Endothelial cell of umbilical vein (primary cell): ENCODE measurements at regions not wholly inside any gene's neighbourhood (a gene's known extent, or its start where the extent isn't known, plus 50 kb on each side); places are given as distances from the start of the nearest gene placed in this dataset.

Source experiments
- BruUV-seq: library from RNA; stranded (reverse); fragments of 400-500 nt; replicated peaks from 2 replicates; lab custom pipeline; 2021; lab: Mats Ljungman, UMichigan
- CTCF ChIA-PET: fragments of 300-600, 350-600 bp; sonication (Branson Sonifier 250); formaldehyde crosslinking; loops from one replicate; lab custom pipeline; 2021; ENCODE audit warnings: antibody characterized with exemption, inconsistent platforms; lab: Charles Lee
- POLR2A ChIA-PET: fragments of 300-600, 350-600 bp; sonication (Branson Sonifier 250); formaldehyde crosslinking; loops from one replicate; lab custom pipeline; 2021; ENCODE audit warnings: antibody characterized with exemption, inconsistent platforms; lab: Charles Lee
- DNase-seq: peaks from one replicate; pipeline ENCODE4 v3.0.0-alpha.2; 2011; ENCODE audit warnings: low read depth, low spot score
- FAIRE-seq: peaks from 2 replicates; lab custom pipeline; 2011; peaks lifted over from hg19 to GRCh38; lab: Jason Lieb, UNC
- H2AFZ ChIP-seq: 2 replicates; pipeline ENCODE4 v1.6.0; 2012; ENCODE audit warnings: low read depth, low read length, control low read depth, inconsistent platforms
- H3K27ac ChIP-seq: 2 replicates; pipeline ENCODE4 v1.5.1; 2011; ENCODE audit warnings: low read depth, mild to moderate bottlenecking, control low read depth, low read length, moderate library complexity; ENCODE audit not compliant: insufficient read depth
- H3K27me3 ChIP-seq, 2 experiments: 2 replicates each; pipeline versions ENCODE4 v1.6.0 to v1.6.1; 2011; ENCODE audit warnings: low read length in 2 of 2, mixed read lengths in 1 of 2; ENCODE audit not compliant: control insufficient read depth in 2 of 2, insufficient read depth in 2 of 2
- H3K36me3 ChIP-seq, 2 experiments: 2 replicates in 1 of 2; 3 replicates in 1 of 2; pipeline ENCODE4 v1.5.1; 2011; ENCODE audit warnings: low read length in 2 of 2, mild to moderate bottlenecking in 1 of 2, moderate library complexity in 1 of 2; ENCODE audit not compliant: control insufficient read depth in 2 of 2, insufficient read depth in 2 of 2; ENCODE audit errors: extremely low read depth in 1 of 2
- H3K4me1 ChIP-seq: 3 replicates; pipeline ENCODE4 v1.5.1; 2011; ENCODE audit warnings: mild to moderate bottlenecking, low read length; ENCODE audit not compliant: control insufficient read depth, insufficient read depth; ENCODE audit errors: extremely low read depth
- H3K4me2 ChIP-seq: 2 replicates; pipeline ENCODE4 v1.6.1; 2011; ENCODE audit warnings: low read length, control low read depth, mixed read lengths; ENCODE audit not compliant: insufficient read depth
- H3K4me3 ChIP-seq, 3 experiments: fragments of 200-600 bp in 1 of 3; sonication (generic), shearing (Covaris generic) in 1 of 3; replicated peaks in 1 of 3; 2 replicates each; pipeline ENCODE4 v1.5.1; 2011 to 2016; ENCODE audit warnings: control low read depth in 3 of 3, low read length in 3 of 3, mild to moderate bottlenecking in 2 of 3, inconsistent platforms in 1 of 3, low read depth in 1 of 3, moderate library complexity in 1 of 3; ENCODE audit not compliant: insufficient read depth in 1 of 3
- H3K79me2 ChIP-seq: 2 replicates; pipeline ENCODE4 v1.6.0; 2012; ENCODE audit warnings: low read length, inconsistent platforms; ENCODE audit not compliant: control insufficient read depth, insufficient read depth
- H3K9ac ChIP-seq: replicated peaks from 2 replicates; pipeline ENCODE3; 2011; ENCODE audit warnings: low read length, control low read depth; ENCODE audit not compliant: insufficient read depth; ENCODE audit errors: extremely low read depth
- H3K9me1 ChIP-seq: replicated peaks from 3 replicates; pipeline ENCODE4 v1.6.0; 2011; ENCODE audit warnings: mild to moderate bottlenecking, low read length; ENCODE audit not compliant: control insufficient read depth, insufficient read depth; ENCODE audit errors: extremely low read depth
- H3K9me3 ChIP-seq: replicated peaks from 2 replicates; pipeline ENCODE4 v1.5.1; 2012; ENCODE audit warnings: low read length, inconsistent platforms; ENCODE audit not compliant: control insufficient read depth, insufficient read depth
- H4K20me1 ChIP-seq: replicated peaks from 2 replicates; pipeline ENCODE3; 2011; ENCODE audit warnings: mild to moderate bottlenecking, low read length; ENCODE audit not compliant: control insufficient read depth, insufficient read depth; ENCODE audit errors: extremely low read depth
- CTCF ChIP-seq, 2 donors: IDR thresholded peaks; 1 replicate in 1 of 2; 2 replicates in 1 of 2; pipeline ENCODE4 v1.5.1; 2011; ENCODE audit warnings: low read length in 2 of 2, mild to moderate bottlenecking in 2 of 2, moderate library complexity in 2 of 2, control low read depth in 1 of 2, inconsistent platforms in 1 of 2, low read depth in 1 of 2; ENCODE audit not compliant: insufficient read depth in 1 of 2; ENCODE audit errors: extremely low read depth in 1 of 2
- EZH2 ChIP-seq: IDR thresholded peaks from 2 replicates; pipeline ENCODE4 v1.6.1; 2012; ENCODE audit warnings: borderline replicate concordance, low read depth, mild to moderate bottlenecking, moderate library complexity, low read length, inconsistent platforms; ENCODE audit not compliant: severe bottlenecking
- FOS ChIP-seq: IDR thresholded peaks from 2 replicates; pipeline ENCODE4 v1.6.1; 2011; ENCODE audit warnings: mild to moderate bottlenecking, low read length, moderate library complexity, borderline replicate concordance; ENCODE audit not compliant: insufficient read depth
- GATA2 ChIP-seq: IDR thresholded peaks from 2 replicates; pipeline ENCODE4 v1.7.0; 2011; ENCODE audit warnings: low read depth, mild to moderate bottlenecking, moderate library complexity, mixed read lengths, low read length; ENCODE audit not compliant: insufficient read length, insufficient read depth
- JUN ChIP-seq: IDR thresholded peaks from 2 replicates; pipeline ENCODE4 v1.6.1; 2011; ENCODE audit warnings: borderline replicate concordance, low read depth; ENCODE audit not compliant: insufficient read length, insufficient read depth
- MYC ChIP-seq: IDR thresholded peaks from one replicate; pipeline ENCODE4 v1.6.1; 2011; ENCODE audit warnings: mild to moderate bottlenecking, low read depth, low read length
- POLR2A ChIP-seq: IDR thresholded peaks from 2 replicates; pipeline ENCODE4 v1.6.1; 2012; ENCODE audit warnings: low read depth, mild to moderate bottlenecking, control low read depth, low read length
- POLR2AphosphoS5 ChIP-seq: IDR thresholded peaks from 2 replicates; pipeline ENCODE4 v1.6.1; 2012; ENCODE audit warnings: low read depth, mild to moderate bottlenecking, control low read depth, low read length, moderate library complexity; ENCODE audit not compliant: insufficient read depth
- dilution Hi-C: fragments of 300-500 bp; cut with MboI; formaldehyde crosslinking; loops from one replicate; pipeline ENCODE4 v1.15.0; 2019; ENCODE audit warnings: low sequenced_read_pairs; ENCODE audit not compliant: extremely low pct_ligation_motif_present
- intact Hi-C: fragments of 100-400 bp; cut with micrococcal nuclease; formaldehyde crosslinking; loops from one replicate; pipeline ENCODE4 v1.10.0; 2022
- TF ChIP-seq, protein P1 (sequence below): IDR thresholded peaks from 2 replicates; pipeline ENCODE4 v1.6.1; 2011; ENCODE audit not compliant: insufficient read depth, insufficient read length

DNA sequence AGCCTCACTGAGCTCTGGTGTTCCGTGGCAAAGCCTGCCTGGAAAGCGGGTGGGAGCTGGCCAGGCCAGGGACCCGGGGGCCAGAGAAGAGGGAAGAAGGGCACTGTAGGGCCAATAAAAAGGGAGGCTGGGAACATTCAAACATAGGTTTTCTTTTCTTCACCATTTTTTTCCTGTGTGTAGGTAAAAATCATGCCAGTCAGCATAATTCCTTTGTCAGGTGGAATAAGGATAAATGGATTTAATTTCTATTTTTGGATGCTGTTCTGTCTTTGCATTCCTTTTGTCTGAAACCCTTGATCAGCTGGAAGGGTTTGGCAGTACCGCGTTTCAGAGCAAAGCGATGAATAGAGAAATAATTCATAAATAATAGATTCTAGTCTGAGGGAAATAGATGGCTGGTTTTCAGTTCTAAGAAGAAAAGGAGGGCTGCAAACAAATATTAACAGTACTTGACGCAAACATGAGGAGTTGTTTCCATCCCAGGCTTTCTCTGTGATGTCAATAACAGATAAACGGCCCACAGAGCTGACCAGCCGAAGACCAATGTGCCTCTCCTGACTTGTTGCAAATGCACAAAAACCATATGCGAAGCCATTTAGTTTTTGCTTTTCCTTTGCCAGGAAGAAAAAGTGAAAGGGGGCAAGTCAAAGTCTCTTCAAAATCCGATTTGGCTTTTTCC is 384.4 kb downstream of the TSN start:
- no TSS peak for BruUV-seq
- POLR2A ChIA-PET = no interaction called here
- no peaks in the 10 kb centered on the region for H3K36me3 ChIP-seq
- dilution Hi-C loops = no loop called here
- no peaks in the 10 kb centered on the region for H3K9me1 ChIP-seq
- no peaks in the 10 kb centered on the region for H4K20me1 ChIP-seq
- FAIRE-seq (no peak), DNase-seq (no peak)
- no peak overlapping the region for H3K4me3 ChIP-seq
- H3K27ac ChIP-seq = no peak overlapping the region
- H3K9me3 ChIP-seq = no peaks in the 10 kb centered on the region
- intact Hi-C loops = no loop called here
- H3K27me3 ChIP-seq = no peaks in the 10 kb centered on the region
- no peaks in the 10 kb centered on the region for H3K79me2 ChIP-seq
- H2AFZ ChIP-seq = no peak overlapping the region
- H3K4me1 ChIP-seq = no peaks in the 10 kb centered on the region
- TF ChIP-seq EZH2 = no peak
- no peak for TF ChIP-seq MYC
- no peak for TF ChIP-seq GATA2
- TF ChIP-seq CTCF (IDR thresholded peaks at IDR 0.05; ENCODE audit: extremely low read depth in 1 of 2, insufficient read depth in 1 of 2, low read depth in 1 of 2, low read length in 2 of 2) = no peak
- TF ChIP-seq, protein P1, sequence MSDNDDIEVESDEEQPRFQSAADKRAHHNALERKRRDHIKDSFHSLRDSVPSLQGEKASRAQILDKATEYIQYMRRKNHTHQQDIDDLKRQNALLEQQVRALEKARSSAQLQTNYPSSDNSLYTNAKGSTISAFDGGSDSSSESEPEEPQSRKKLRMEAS = no peak
- no peak for TF ChIP-seq JUN
- no peak for TF ChIP-seq POLR2A
- TF ChIP-seq FOS = no peak
- TF ChIP-seq POLR2AphosphoS5 = no peak
- no peak overlapping the region for H3K9ac ChIP-seq
- H3K4me2 ChIP-seq = no peak overlapping the region
- CTCF ChIA-PET = no interaction called here
